Right renal cortex interstitium (tissue), 3 donors: ENCODE measurements at regions not wholly inside any gene's neighbourhood (a gene's known extent, or its start where the extent isn't known, plus 50 kb on each side); places are given as distances from the start of the nearest gene placed in this dataset.

Experiments
- DNase-seq, 3 donors: peaks; one replicate each; pipeline ENCODE4 v3.0.0-alpha.2; 2013; ENCODE audit warnings: low read depth in 3 of 3, low spot score in 2 of 3

GRCh38 chr3:137061186-137061585 lies 103.4 kb downstream of the IL20RB start:
- no peak for DNase-seq

GRCh38 chr3:137062250-137062649 lies 104.5 kb downstream of the IL20RB start:
- DNase-seq = no peak

- no peak for DNase-seq
These were observed 107.6 kb downstream of the IL20RB start for GRCh38 chr3:137065381-137065780.

- DNase-seq = no peak
These were observed 108.3 kb downstream of the IL20RB start for GRCh38 chr3:137066092-137066491.

GRCh38 chr3:137071104-137071503 lies 113.3 kb downstream of the IL20RB start:
- no peak for DNase-seq

GRCh38 chr3:137075020-137075419 lies 117.2 kb downstream of the IL20RB start:
- no peak for DNase-seq

GRCh38 chr3:137078040-137078439 lies 120.3 kb downstream of the IL20RB start:
- DNase-seq = no peak

GRCh38 chr3:137079571-137079970 lies 121.8 kb downstream of the IL20RB start:
- no peak for DNase-seq

GRCh38 chr3:137081711-137082110 lies 123.9 kb downstream of the IL20RB start:
- DNase-seq = no peak

- no peak for DNase-seq
These were observed 125.0 kb downstream of the IL20RB start for GRCh38 chr3:137082763-137083162.

GRCh38 chr3:137083332-137083731 lies 125.5 kb downstream of the IL20RB start:
- DNase-seq = no peak

- no peak for DNase-seq
These were observed 126.8 kb downstream of the IL20RB start for GRCh38 chr3:137084586-137084985.

GRCh38 chr3:137097386-137097785 lies 139.6 kb downstream of the IL20RB start:
- no peak for DNase-seq

GRCh38 chr3:137097852-137098251 lies 140.1 kb downstream of the IL20RB start:
- no peak for DNase-seq

GRCh38 chr3:137099364-137100219 lies 141.8 kb downstream of the IL20RB start:
- no peak for DNase-seq

- no peak for DNase-seq
These were observed 142.5 kb downstream of the IL20RB start for GRCh38 chr3:137100326-137100725.

- no peak for DNase-seq
These were observed 146.0 kb downstream of the IL20RB start for GRCh38 chr3:137103739-137104138.

- DNase-seq = peak; percentile 59 to 74 (median 60)
These were observed 147.6 kb downstream of the IL20RB start for GRCh38 chr3:137105277-137105977.

- DNase-seq = no peak
These were observed 148.9 kb downstream of the IL20RB start for GRCh38 chr3:137106612-137107240.

- no peak for DNase-seq
These were observed 151.1 kb downstream of the IL20RB start for GRCh38 chr3:137108699-137109440.
